NCI-H1694 treated with DMSO at 0.1 percent for 48 hours (cell line): ENCODE measurements at regions not wholly inside any gene's neighbourhood (a gene's known extent, or its start where the extent isn't known, plus 50 kb on each side); places are given as distances from the start of the nearest gene placed in this dataset.
"Not testable (repeated sequence)": the region's sequence is repeated elsewhere in the genome, so short reads cannot be mapped to it uniquely, and the experiment has no call there.

ENCODE experiments used
- DNase-seq: peaks from one replicate; lab custom pipeline; 2025; lab: John Stamatoyannopoulos, UW

- DNase-seq = not testable (repeated sequence)
These were observed 248.3 kb downstream of the CDH7 start for GRCh38 chr18:65998971-65999700.

GRCh38 chr18:65995206-65995605 lies 244.4 kb downstream of the CDH7 start:
- DNase-seq = no peak

GRCh38 chr18:65994302-65994701 lies 243.5 kb downstream of the CDH7 start:
- DNase-seq = no peak

GRCh38 chr18:65990944-65991708 lies 240.3 kb downstream of the CDH7 start:
- DNase-seq = no peak

GRCh38 chr18:65990174-65990690 lies 239.4 kb downstream of the CDH7 start:
- DNase-seq = no peak

GRCh38 chr18:65988972-65989371 lies 238.2 kb downstream of the CDH7 start:
- DNase-seq = no peak

GRCh38 chr18:65988386-65988785 lies 237.6 kb downstream of the CDH7 start:
- DNase-seq = no peak

GRCh38 chr18:65983750-65984149 lies 232.9 kb downstream of the CDH7 start:
- DNase-seq = no peak

- peak; percentile 67 for DNase-seq
These were observed 224.7 kb downstream of the CDH7 start for GRCh38 chr18:65975536-65975935.

GRCh38 chr18:65974758-65975157 lies 223.9 kb downstream of the CDH7 start:
- DNase-seq = no peak

- DNase-seq = no peak
These were observed 217.6 kb downstream of the CDH7 start for GRCh38 chr18:65968239-65969004.

- DNase-seq = no peak
These were observed 204.9 kb downstream of the CDH7 start for GRCh38 chr18:65955747-65956146.

- DNase-seq = no peak
These were observed 203.6 kb downstream of the CDH7 start for GRCh38 chr18:65954372-65954771.

- no peak for DNase-seq
These were observed 196.0 kb downstream of the CDH7 start for GRCh38 chr18:65946777-65947176.

- DNase-seq = no peak
These were observed 192.5 kb downstream of the CDH7 start for GRCh38 chr18:65943268-65943667.

- no peak for DNase-seq
These were observed 192.0 kb downstream of the CDH7 start for GRCh38 chr18:65942854-65943253.

GRCh38 chr18:65942104-65942503 lies 191.3 kb downstream of the CDH7 start:
- no peak for DNase-seq

GRCh38 chr18:65941482-65941881 lies 190.7 kb downstream of the CDH7 start:
- DNase-seq = no peak
